AG08395 (cell line): ENCODE measurements at regions not wholly inside any gene's neighbourhood (a gene's known extent, or its start where the extent isn't known, plus 50 kb on each side); places are given as distances from the start of the nearest gene placed in this dataset.

Experiments
- DNase-seq: peaks from one replicate; pipeline ENCODE4 v3.0.0; 2012; ENCODE audit warnings: mixed read lengths, low spot score

DNA sequence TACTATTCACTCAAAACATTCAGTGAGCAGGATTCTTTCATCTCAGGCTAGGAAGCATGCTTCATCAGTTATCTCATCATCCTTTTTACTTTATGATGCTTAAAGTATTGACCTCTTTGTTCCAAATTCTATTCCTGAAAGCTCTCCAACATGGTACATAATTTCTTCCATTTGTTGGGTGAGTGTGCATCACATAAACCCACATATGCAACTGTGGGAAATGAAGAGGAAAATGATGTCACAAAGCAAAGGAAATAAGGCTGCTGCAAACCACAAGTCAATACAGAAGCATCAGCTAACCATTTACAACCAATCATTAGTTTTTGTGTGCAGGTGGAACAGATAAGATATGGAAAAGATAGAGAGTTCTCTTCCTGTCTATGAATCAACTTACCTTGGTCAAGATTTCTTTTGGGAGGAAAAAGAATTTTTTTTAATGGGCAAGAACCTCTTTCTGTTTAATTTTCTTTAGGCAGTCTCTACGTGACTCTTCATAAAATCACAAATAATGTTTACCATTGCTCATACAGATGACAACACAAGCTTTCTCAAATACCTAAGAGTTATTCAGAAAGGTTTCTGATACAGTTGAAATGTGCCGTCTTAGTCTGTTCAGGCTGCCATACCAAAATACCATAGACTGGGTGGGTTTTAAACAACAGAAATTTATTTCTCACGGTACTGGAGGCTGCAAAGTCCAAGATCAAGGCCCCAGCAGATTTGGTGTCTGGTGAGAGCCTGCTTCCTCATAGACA is 259.9 kb downstream of the ADGRG6 start:
- no peak for DNase-seq

DNA sequence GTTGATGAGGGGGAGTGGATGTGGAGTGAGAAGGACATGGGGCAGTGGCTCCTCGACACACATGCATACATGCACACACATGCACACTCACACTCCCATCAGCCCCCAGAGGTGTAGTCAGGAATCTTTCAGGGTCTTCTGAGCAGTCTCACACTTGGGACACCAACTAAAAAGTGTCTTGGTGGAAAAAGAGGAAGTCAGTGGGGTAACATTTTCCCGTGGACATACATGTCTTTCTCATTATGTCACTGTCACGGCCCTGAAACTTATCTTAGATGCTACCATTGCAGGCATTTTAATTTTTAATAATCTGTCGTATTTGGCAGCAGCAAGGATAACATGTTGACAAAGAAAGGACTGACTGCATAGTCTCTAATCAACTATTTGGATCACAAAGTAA is 261.1 kb downstream of the ADGRG6 start:
- no peak for DNase-seq

DNA sequence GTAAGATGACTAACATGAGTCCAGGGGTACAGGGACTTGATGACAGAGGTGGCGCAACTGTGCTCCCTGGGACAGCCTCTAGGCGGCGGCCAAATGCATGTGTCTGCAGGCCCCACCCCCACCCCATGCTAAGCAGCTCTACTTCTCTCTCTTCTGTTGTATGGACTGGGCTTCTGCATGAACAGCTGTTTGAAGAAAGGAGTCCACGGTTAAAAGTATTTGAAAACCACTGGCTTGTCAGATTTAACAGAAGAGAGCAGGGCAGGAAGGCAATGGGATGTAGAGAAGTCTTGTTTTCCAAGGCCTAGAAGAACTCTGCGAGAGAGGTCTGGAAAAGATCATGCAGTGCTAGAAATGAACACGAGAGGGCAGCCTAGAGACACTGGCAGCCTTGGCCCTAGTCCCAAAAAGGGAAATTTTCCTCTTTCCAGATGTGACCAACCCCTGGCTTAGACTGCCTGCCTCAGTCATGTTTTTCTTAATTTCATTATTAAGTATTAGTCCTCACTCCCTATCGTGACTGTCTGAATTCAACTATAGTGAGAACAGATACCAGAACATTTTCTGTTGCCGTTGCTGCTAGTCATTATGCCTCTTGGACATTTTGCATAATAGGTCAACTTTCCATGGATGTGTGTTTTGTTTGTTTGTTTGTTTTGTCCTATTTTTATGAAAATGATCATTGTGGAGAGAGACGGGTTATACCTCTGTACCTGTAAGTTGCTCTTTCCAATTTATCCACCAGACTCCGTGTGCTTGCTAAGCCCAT is 265.0 kb downstream of the ADGRG6 start:
- DNase-seq, result peak; percentile 76

DNA sequence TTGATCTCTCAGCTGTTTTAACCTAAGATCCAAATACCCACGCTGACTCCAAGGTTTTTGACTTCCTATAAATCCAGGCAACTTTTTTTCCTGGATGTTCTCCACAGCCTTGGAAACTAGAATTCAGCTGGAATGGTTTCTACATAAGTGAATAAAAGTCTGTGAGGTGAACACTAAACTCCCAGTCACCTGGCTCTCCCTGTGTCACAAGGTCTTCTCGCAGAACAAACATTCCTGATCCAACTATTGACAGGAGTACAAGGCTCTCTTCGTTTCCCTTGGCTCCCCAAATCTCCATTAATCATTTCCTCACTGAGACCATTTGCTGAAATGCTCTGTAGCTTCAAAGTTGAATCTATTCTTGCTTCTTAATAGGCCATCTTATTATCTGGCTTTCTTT is 265.7 kb downstream of the ADGRG6 start:
- DNase-seq, result no peak

DNA sequence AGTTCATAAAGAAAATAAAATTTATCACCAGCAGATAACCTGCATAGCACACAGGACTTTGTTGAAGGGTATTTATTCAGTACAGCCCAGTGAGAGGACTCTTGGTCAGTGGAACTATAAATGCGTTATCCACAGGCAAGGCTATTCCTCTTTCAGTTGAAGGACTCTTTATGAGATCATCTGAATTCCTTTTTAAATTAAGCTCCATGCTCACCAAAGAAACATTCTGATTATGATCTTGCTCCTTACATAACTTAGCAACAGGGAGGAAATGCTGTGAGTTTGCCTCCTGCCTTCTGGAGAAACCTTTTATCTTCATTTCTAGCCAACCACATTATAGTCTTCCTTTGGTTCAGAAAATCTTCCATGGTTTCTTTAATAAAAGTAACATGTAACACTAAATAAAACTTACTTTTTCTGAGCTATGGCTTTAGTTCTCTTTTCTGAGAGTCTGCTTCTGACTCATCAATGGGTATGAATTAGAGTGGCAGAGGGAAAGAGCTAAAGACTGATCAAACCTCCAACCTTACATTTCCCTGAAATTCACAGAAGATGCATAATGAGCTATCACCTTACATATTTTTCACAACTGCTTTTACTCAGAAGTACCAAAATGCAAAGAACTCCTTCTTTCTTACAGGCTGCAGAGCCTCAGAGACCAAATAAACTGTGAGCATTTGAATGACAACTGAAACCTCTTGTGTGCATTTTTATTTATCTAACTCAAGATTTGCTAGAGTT is 267.2 kb downstream of the ADGRG6 start:
- DNase-seq, result peak; percentile 75

DNA sequence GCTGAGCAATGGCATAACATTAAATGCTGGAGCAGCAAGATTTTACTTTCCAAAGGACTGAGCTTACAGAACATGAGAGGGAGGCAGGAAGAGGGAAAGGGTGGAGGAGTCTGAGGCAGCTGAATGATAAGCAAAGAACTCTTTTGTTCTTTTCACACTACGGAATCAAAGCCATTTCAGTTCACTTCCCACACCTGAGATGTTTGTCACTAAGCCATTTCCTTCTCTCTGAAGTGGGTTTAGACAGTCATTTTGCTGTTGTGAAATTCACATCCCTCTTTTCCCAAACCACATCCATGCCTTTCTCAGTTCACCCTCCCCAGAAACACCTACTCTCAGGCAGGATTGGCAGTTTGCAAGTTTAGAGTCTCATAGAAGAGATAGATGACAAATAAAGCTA is 267.9 kb downstream of the ADGRG6 start:
- no peak for DNase-seq

DNA sequence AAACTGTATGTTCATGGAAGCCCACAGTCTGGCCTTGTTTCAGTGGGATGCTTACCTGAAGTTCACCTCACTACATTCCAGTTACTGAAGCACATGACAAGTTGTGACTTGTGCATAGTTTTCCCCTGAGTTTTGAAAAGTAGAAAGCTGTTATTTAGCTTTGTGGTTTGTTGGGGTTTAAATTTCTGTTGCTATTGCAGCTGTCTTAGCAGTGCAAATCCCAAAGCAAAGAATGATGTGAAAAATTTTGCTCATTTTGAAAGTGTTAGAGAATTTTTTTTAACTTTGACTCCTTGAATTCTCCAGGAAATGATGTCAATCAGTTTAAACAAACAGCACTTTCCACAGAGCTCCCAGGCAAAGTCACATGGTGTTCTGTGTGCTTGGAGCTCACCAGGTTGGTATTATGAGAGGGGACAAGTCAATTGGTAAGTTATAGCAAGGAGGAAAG is 268.4 kb downstream of the ADGRG6 start:
- DNase-seq, result peak; percentile 19

DNA sequence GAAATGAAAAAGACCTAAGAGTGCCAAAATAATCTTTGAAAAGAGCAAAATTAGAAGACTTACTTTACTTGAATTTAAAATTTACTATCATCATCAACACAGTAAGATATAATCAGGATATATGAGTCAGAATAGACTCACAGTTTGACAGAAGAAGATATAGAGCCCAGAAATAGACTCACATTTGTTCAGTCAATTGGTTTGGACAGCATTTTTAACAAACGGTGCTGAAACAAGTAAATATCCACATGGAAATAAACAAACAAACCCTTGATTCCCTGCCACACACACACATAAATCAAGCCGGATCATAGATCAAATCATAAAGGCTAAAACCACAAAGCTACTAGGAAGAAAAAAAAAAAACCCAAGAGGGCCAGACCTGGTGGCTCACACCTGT is 291.1 kb downstream of the ADGRG6 start:
- DNase-seq, result no peak

DNA sequence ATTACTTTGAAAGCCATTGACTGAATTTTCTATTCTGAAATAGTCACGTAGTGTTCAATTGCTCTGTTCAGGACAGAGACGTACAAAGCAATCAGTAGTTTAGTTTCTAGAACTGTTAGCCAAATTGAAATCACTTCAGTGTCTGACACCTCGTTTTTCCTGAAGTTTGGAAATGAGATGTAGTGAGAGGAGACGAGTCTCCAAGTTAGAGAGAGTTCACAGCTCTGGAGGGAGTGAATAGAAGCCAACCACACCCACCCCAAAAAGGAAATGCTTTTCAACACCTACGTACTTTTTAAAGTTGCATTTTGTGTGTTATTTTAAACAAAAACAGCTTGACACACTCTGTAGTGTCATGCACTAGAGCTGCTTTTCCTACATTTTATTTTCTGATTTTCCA is 296.0 kb downstream of the ADGRG6 start:
- DNase-seq, result no peak

DNA sequence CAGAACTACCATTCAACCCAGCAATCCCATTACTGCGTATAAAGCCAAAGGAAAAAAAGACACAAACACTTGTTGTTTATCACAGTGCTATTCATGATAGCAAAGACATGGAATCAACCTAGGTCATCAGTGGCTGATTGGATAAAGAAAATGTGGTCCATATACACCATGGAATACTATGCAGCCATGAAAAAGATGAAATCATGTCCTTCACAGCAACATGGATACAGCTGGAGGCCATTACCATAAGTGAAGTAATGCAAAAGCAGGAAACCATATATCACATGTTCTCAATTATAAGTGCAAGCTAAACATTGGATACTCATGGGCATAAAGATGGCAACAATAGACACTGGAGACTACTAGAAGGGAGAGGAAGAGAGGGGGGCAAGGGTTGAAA is 299.6 kb downstream of the ADGRG6 start:
- DNase-seq, result no peak

DNA sequence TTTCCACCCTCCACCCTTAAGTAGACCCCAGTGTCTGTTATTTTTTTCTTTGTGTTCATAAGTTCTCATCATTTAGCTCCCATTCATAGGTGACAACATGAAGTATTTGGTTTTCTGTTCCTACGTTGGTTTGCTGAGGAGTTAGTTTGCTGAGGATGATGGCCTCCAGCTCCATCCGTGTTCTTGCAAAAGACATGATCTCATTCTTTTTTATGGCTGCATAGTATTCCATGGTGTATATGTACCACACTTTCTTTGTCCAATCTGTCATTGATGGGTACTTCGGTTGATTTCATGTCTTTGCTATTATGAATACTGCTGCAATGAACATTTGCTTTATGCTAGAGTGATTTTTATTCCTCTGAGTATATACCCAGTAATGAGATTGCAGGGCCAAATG is 301.2 kb downstream of the ADGRG6 start:
- no peak for DNase-seq

DNA sequence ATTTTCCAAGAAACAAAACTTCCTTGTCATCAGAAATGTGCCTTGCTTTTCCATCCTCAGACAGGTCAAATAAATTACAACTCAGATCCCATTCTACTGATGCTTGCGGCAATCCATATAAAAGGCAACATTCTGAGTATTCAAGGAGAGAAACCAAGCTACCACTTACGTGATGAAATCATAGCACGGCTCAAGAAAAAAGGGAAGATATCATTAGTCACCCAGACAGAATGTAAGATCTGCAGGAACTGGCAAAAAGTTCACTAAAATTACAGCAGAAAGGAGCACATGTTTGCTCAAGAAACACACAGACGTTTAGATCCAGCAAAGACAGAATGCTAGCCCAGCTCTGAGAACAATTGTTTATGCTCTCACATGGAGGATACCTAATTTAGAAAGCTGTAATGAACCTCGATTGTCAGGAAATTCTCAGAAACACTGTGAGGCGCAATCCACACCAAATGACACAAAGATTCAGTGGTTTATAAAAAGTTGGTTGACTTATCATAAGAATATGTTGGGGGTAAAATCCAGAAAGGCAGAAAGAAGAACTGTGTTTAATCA is 304.2 kb downstream of the ADGRG6 start:
- DNase-seq, result peak; percentile 35

DNA sequence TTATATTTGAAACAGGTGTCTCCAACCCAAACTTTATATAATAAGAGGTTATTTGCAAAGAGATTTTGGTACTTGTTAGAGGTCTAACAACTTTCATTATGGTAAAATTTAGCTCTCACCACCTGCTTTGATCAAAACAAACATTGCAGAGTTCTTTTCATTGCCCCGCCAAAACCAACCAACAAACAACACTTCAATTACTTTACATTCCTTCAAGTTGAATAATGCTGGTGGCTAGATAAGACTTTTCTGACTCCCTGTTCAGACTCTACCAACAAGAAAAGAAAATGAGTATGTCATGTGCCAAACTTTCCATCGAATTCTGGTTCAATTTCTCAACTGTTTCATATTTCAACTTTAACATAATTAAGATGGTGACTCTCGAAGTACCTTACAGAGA is 311.1 kb downstream of the ADGRG6 start:
- no peak for DNase-seq

DNA sequence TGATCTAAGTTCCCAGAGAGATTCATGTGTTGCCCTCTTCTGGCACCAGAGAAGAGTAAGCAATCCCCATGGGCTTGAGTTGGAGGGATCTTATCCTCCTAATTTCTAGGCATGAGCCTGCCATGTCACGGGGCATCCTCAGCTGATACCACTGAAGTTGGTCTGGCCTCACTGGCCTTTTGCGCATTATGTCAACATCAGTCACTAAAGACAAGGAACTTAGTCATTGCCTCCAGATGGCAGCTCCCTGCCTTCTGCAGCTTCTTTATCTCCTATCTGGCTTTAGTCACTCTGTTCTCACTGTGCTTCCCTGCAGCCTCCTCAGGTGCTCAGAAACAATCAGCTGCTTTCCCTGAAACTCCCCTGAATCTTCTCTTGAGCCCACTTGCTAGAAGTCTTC is 312.2 kb downstream of the ADGRG6 start:
- no peak for DNase-seq

DNA sequence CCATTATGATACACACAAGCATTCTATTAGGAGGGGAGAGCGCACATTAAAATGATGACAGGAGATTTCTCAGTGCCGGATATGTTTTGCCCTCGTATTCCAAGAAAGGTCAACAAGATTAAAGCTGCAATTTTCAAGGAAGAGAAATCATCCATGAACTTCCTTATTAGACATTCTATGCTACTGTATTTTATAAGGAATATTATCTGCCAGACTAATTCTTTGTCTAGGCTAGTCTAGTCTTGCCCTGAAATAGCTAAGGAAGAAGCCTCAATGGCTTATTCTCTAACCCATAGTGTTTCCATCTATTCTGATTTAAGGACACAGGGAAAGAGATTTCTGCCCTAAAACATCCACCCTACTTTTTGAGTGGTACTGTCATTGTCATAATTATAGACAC is 315.4 kb downstream of the ADGRG6 start:
- DNase-seq, result no peak

DNA sequence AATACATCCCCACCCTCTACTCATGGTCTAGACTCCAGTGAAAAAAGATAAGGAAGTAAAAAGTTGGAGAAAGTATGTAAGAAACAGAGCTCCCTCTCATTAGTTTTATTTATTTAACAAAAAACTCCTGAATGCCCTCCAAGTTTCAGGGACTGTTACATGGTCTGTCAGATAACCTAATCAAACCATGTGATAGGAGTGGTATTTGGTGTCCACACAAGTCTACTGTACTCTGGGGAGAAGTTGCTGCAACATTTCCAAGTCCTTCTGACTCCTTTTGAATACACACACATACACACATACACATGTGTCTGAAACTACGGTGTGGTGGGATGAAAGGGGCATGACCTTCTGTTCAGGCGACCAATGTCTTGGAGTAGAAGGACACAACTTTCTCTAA is 320.0 kb downstream of the ADGRG6 start:
- no peak for DNase-seq

DNA sequence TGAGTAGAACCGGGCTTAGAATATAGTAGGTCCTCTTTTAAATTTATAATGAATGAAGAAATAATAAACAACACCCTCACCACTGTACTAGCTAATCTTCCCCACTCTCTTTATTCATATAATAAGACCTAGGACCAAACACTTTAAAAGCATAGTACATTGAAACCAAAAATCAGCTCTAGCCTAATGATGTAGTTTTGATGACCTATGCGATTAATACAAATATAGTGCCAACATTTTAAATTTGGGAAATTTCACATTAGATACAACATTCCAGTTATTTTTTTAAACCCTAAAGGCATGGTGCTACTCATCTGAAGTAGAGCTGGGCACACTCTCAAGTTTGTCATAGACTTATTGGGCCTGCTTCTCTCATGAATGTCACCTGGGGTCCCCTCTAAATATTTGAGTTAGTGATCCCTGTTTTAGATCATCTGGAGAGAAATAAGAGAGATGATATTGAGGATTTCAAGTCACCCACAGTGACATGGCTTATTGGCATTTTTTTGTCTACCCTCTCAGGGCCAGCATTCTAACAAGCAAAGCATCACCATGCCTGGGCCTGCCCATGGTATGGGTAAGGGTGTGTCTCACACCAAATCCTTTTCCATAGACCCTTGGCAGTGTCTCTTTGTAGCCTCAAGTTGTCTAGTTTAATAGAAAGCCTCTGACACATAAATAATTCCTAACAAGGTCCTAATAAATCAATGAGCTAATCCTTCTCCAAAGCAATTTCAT is 319.8 kb downstream of the HIVEP2 start:
- no peak for DNase-seq

DNA sequence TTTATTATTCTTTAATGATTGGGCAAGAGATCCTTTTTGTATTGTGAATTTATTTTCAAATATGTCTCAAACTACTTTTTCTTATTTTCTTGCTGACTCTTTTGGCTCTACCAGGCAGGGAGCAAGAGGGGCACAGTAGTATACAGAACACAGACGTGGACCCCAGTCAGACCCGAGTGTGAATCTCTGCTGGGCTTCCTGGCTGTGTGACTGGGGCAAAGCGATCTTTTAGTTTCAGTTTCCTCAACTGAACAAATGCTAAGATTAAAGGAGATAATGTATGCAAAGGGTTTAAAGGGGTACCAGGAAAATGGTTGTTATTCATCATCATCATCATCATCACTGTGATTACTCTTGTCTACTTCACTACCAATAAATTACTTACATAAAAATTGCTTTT is 317.5 kb downstream of the HIVEP2 start:
- DNase-seq, result no peak

DNA sequence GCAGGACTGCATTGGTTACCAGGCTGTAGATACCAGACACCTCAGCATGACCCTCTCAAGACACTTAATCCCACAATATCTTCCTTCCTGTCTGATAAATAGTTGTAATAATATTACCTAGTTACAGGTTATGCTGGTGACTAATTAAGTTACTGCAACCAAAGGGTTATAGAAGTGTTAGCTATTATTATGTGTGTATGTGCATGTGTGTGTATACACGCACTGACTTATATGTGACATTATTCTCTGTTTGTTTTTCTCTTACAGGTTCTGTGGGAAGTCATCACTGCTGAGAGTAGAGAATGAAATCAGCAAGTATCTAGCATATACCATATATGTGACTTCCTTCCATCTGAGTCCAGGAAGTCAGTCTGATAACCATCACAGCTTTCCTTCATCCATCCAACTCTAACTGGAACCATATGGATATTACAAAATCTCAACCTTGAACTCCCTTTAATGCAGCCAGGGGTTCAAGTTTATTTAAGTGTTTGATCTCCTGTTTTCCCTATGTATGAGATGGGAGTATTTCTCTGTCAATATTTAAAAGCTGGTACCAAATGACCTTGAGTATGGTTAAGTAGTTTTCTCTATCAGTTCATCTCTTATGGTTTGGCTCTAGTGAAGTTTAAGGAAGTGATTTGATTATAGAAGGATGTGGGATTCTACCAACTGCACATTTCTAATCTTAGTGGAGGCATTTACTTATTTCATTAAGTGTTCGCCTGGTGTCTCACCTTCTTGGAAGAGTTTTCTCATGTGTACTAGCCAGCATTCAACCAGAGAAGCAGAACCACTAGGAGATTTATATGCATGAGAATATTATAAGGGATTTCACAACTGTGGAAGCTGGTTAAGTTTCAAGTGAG is 313.2 kb downstream of the HIVEP2 start:
- DNase-seq, result no peak

DNA sequence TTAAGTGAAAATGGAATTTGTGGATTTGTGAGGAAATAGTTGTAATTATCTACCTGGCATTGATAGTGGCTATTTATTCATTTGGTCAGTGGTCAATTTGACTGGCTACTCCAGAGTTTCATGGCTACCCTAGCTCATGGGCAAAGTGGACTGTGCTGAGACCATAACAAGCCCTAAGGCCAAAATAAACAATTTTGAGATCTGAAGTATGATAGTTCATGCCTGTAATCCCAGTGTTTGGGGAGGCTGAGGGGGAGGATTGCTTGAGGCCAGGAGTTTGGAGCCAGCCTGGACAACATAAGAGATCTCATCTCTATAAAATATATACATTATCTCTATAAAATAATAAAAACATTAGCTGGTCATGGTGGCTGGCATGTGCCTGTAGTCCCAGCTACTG is 311.7 kb downstream of the HIVEP2 start:
- DNase-seq, result no peak

DNA sequence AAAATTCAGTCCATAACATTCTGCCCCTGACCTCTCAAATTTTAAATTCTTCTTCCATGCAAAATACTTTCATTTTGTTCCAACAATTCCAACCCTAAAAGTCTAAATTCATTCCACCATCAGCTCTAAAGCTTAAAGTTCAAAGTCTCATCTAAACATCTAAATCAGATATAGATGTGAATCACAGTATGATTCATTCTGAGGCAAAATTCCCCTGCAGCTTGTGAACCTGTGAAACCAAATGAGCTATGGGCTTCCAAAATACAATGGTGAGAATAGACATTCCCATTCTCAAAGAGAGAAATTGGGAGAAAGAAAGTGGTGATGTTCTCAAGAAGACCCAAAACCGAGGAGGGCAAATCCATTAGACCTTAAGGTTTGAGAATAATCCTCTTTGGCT is 309.8 kb downstream of the HIVEP2 start:
- peak; percentile 14 for DNase-seq
